Smooth muscle cell (in vitro differentiated cells): ENCODE measurements at regions not wholly inside any gene's neighbourhood (a gene's known extent, or its start where the extent isn't known, plus 50 kb on each side); places are given as distances from the start of the nearest gene placed in this dataset.
"Not testable (repeated sequence)": the region's sequence is repeated elsewhere in the genome, so short reads cannot be mapped to it uniquely, and the experiment has no call there.

ENCODE experiments used
- DNase-seq: peaks from one replicate; lab custom pipeline; 2025; ENCODE audit not compliant: unreplicated experiment; lab: John Stamatoyannopoulos, UW
- H2AFZ ChIP-seq: fragments of 200-600 bp; sonication (generic); 2 replicates; pipeline ENCODE4 v1.6.0; 2016; ENCODE audit warnings: antibody characterized with exemption, low read depth, mild to moderate bottlenecking
- H3F3A ChIP-seq: fragments of 200-600 bp; sonication (generic); 2 replicates; pipeline ENCODE4 v1.6.0; 2017; ENCODE audit warnings: antibody characterized with exemption, low read depth
- H3K27ac ChIP-seq: fragments of 200-600 bp; sonication (generic); 2 replicates; pipeline ENCODE4 v1.5.1; 2016; ENCODE audit warnings: low read depth, mild to moderate bottlenecking
- H3K27me3 ChIP-seq: fragments of 200-600 bp; sonication (generic); 2 replicates; pipeline ENCODE4 v1.6.1; 2016; ENCODE audit warnings: low read depth, mild to moderate bottlenecking
- H3K36me3 ChIP-seq: fragments of 200-600 bp; sonication (generic); 2 replicates; pipeline ENCODE4 v1.5.1; 2016; ENCODE audit warnings: low read depth
- H3K4me1 ChIP-seq: fragments of 200-600 bp; sonication (generic); 2 replicates; pipeline ENCODE4 v1.5.1; 2016; ENCODE audit warnings: low read depth
- H3K4me2 ChIP-seq: fragments of 200-600 bp; sonication (generic); 2 replicates; pipeline ENCODE4 v1.6.0; 2016; ENCODE audit warnings: mild to moderate bottlenecking
- H3K4me3 ChIP-seq: fragments of 200-600 bp; sonication (generic); 2 replicates; pipeline ENCODE4 v1.5.1; 2016; ENCODE audit warnings: mild to moderate bottlenecking
- H3K79me2 ChIP-seq: fragments of 200-600 bp; sonication (generic); 2 replicates; pipeline ENCODE4 v1.6.0; 2016; ENCODE audit warnings: low read depth, mild to moderate bottlenecking
- H3K9ac ChIP-seq: fragments of 200-600 bp; sonication (generic); 2 replicates; pipeline ENCODE4 v1.6.0; 2016; ENCODE audit warnings: low read depth
- H3K9me3 ChIP-seq: fragments of 200-600 bp; sonication (generic); replicated peaks from 2 replicates; pipeline ENCODE4 v1.5.1; 2016; ENCODE audit warnings: low read depth
- H4K20me1 ChIP-seq: fragments of 200-600 bp; sonication (generic); 2 replicates; pipeline ENCODE4 v1.6.0; 2016; ENCODE audit warnings: low read depth
- CTCF ChIP-seq: fragments of 200-600 bp; sonication (generic); IDR thresholded peaks from 2 replicates; pipeline ENCODE4 v1.5.1; 2017; ENCODE audit warnings: borderline replicate concordance, mild to moderate bottlenecking, antibody characterized with exemption; ENCODE audit not compliant: insufficient read depth, poor library complexity, severe bottlenecking
- WGBS: methylation state at CpG from one replicate; pipeline ENCODE4 v1.1.7; 2016; ENCODE audit warnings: low lambda C conversion rate; 5-methylcytosine and 5-hydroxymethylcytosine counted together

- not testable (repeated sequence) for H3K27ac ChIP-seq, H3K36me3 ChIP-seq, H3K9ac ChIP-seq, H3K27me3 ChIP-seq, H3K9me3 ChIP-seq, H3K79me2 ChIP-seq, H2AFZ ChIP-seq, H3F3A ChIP-seq, H4K20me1 ChIP-seq, H3K4me3 ChIP-seq, DNase-seq, H3K4me1 ChIP-seq, H3K4me2 ChIP-seq
- WGBS, result 89% methylated on average over 17 of the region's 17 CpGs
Observed at GRCh38 chr2:76697439-76697838, 824.7 kb downstream of the LRRTM4 start.

- no peak overlapping the region for H3K9ac ChIP-seq
- no peak overlapping the region for H3K27ac ChIP-seq
- no peaks in the 10 kb centered on the region for H3K79me2 ChIP-seq
- no peaks in the 10 kb centered on the region for H3K4me1 ChIP-seq
- H2AFZ ChIP-seq, result no peak overlapping the region
- H3K4me3 ChIP-seq, result no peak overlapping the region
- no peaks in the 10 kb centered on the region for H3K27me3 ChIP-seq
- no peaks in the 10 kb centered on the region for H3K36me3 ChIP-seq
- H3F3A ChIP-seq, result no peaks in the 10 kb centered on the region
- 51% methylated on average over 4 of the region's 4 CpGs for WGBS
- no peak for TF ChIP-seq CTCF
- no peaks in the 10 kb centered on the region for H4K20me1 ChIP-seq
- DNase-seq, result no peak
- H3K9me3 ChIP-seq, result no peaks in the 10 kb centered on the region
- no peak overlapping the region for H3K4me2 ChIP-seq
Observed at GRCh38 chr2:76692908-76693307, 829.3 kb downstream of the LRRTM4 start.

GRCh38 chr2:76688732-76689131, 833.4 kb downstream of the LRRTM4 start:
- no peaks in the 10 kb centered on the region for H3F3A ChIP-seq
- no peak overlapping the region for H3K27ac ChIP-seq
- H2AFZ ChIP-seq, result no peak overlapping the region
- H3K27me3 ChIP-seq, result no peaks in the 10 kb centered on the region
- no peak for DNase-seq
- no peak for TF ChIP-seq CTCF
- no peaks in the 10 kb centered on the region for H3K4me1 ChIP-seq
- no peaks in the 10 kb centered on the region for H3K36me3 ChIP-seq
- no peak overlapping the region for H3K4me3 ChIP-seq
- H4K20me1 ChIP-seq, result no peaks in the 10 kb centered on the region
- WGBS, result 89% methylated on average over 1 of the region's 1 CpG
- H3K79me2 ChIP-seq, result no peaks in the 10 kb centered on the region
- H3K4me2 ChIP-seq, result no peak overlapping the region
- H3K9ac ChIP-seq, result no peak overlapping the region
- H3K9me3 ChIP-seq, result no peaks in the 10 kb centered on the region

GRCh38 chr2:76687923-76688322, 834.3 kb downstream of the LRRTM4 start:
- no peaks in the 10 kb centered on the region for H3K79me2 ChIP-seq
- no peaks in the 10 kb centered on the region for H3F3A ChIP-seq
- no peaks in the 10 kb centered on the region for H3K9me3 ChIP-seq
- no peaks in the 10 kb centered on the region for H3K4me1 ChIP-seq
- no peaks in the 10 kb centered on the region for H3K27me3 ChIP-seq
- H3K27ac ChIP-seq, result no peak overlapping the region
- H3K36me3 ChIP-seq, result no peaks in the 10 kb centered on the region
- no peak for TF ChIP-seq CTCF
- no peak overlapping the region for H3K4me3 ChIP-seq
- H3K9ac ChIP-seq, result no peak overlapping the region
- no peak overlapping the region for H2AFZ ChIP-seq
- H3K4me2 ChIP-seq, result no peak overlapping the region
- H4K20me1 ChIP-seq, result no peaks in the 10 kb centered on the region
- 95% methylated on average over 3 of the region's 3 CpGs for WGBS
- DNase-seq, result no peak
